Liver (tissue), 3 donors: ENCODE measurements at regions not wholly inside any gene's neighbourhood (a gene's known extent, or its start where the extent isn't known, plus 50 kb on each side); places are given as distances from the start of the nearest gene placed in this dataset.

Experiments used
- RAD21 ChIP-seq, 2 donors: IDR thresholded peaks; 2 replicates each; pipeline ENCODE4 v1.6.1; 2016; ENCODE audit warnings: antibody characterized with exemption in 2 of 2, mild to moderate bottlenecking in 2 of 2
- RXRA ChIP-seq, 2 donors: IDR thresholded peaks; 2 replicates each; pipeline ENCODE4 v1.6.1; 2017 to 2018; ENCODE audit warnings: antibody characterized with exemption in 2 of 2, mild to moderate bottlenecking in 1 of 2
- TAF1 ChIP-seq: conservative IDR thresholded peaks from 2 replicates; pipeline ENCODE4 v1.6.1; 2016; ENCODE audit warnings: antibody characterized with exemption, mild to moderate bottlenecking
- YY1 ChIP-seq: IDR thresholded peaks from 2 replicates; pipeline ENCODE4 v1.6.1; 2016; ENCODE audit warnings: antibody characterized with exemption, mild to moderate bottlenecking
- TF ChIP-seq, protein P1 (sequence below): fragments of 150-350 bp; IDR thresholded peaks from 2 replicates; pipeline ENCODE4 v1.5.1; 2017; ENCODE audit warnings: improper control_type of control experiment, low read depth, low read length; ENCODE audit not compliant: missing input control
- TF ChIP-seq, protein P2 (sequence below): IDR thresholded peaks from 2 replicates; pipeline ENCODE4 v1.6.1; 2016; ENCODE audit warnings: antibody characterized with exemption, mild to moderate bottlenecking
- donor health status: healthy.
- donor health status: healthy.

DNA sequence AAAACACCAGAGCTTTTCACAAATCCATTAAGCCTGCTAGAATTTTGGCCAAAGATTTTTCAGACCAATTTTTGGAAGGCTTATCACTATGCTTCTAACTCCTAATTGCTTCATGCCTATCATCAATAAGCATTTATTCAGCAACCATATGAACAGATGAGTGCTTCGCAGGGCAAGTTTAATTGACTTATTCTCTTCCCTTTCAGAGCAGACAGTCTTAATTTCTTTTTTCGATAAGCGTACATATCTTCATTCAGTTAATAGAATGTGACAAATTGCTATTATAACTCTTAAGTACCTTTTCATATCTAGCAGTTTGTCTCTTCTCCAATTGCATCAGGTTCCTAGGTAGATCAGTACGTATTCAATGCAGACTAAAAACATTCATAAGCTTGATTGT, 298.4 kb upstream of the ANO5 start:
- TF ChIP-seq, protein P1, sequence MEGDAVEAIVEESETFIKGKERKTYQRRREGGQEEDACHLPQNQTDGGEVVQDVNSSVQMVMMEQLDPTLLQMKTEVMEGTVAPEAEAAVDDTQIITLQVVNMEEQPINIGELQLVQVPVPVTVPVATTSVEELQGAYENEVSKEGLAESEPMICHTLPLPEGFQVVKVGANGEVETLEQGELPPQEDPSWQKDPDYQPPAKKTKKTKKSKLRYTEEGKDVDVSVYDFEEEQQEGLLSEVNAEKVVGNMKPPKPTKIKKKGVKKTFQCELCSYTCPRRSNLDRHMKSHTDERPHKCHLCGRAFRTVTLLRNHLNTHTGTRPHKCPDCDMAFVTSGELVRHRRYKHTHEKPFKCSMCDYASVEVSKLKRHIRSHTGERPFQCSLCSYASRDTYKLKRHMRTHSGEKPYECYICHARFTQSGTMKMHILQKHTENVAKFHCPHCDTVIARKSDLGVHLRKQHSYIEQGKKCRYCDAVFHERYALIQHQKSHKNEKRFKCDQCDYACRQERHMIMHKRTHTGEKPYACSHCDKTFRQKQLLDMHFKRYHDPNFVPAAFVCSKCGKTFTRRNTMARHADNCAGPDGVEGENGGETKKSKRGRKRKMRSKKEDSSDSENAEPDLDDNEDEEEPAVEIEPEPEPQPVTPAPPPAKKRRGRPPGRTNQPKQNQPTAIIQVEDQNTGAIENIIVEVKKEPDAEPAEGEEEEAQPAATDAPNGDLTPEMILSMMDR, result no peak
- TF ChIP-seq RAD21 (IDR thresholded peaks at IDR 0.05), result no peak
- no peak for TF ChIP-seq TAF1
- TF ChIP-seq, protein P2, sequence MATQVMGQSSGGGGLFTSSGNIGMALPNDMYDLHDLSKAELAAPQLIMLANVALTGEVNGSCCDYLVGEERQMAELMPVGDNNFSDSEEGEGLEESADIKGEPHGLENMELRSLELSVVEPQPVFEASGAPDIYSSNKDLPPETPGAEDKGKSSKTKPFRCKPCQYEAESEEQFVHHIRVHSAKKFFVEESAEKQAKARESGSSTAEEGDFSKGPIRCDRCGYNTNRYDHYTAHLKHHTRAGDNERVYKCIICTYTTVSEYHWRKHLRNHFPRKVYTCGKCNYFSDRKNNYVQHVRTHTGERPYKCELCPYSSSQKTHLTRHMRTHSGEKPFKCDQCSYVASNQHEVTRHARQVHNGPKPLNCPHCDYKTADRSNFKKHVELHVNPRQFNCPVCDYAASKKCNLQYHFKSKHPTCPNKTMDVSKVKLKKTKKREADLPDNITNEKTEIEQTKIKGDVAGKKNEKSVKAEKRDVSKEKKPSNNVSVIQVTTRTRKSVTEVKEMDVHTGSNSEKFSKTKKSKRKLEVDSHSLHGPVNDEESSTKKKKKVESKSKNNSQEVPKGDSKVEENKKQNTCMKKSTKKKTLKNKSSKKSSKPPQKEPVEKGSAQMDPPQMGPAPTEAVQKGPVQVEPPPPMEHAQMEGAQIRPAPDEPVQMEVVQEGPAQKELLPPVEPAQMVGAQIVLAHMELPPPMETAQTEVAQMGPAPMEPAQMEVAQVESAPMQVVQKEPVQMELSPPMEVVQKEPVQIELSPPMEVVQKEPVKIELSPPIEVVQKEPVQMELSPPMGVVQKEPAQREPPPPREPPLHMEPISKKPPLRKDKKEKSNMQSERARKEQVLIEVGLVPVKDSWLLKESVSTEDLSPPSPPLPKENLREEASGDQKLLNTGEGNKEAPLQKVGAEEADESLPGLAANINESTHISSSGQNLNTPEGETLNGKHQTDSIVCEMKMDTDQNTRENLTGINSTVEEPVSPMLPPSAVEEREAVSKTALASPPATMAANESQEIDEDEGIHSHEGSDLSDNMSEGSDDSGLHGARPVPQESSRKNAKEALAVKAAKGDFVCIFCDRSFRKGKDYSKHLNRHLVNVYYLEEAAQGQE, result no peak
- no peak for TF ChIP-seq RXRA (IDR thresholded peaks at IDR 0.05)
- no peak for TF ChIP-seq YY1
